Loucy (cell line): ENCODE measurements at regions not wholly inside any gene's neighbourhood (a gene's known extent, or its start where the extent isn't known, plus 50 kb on each side); places are given as distances from the start of the nearest gene placed in this dataset.

Source experiments
- EZH2phosphoT487 ChIP-seq: fragments of 200-600 bp; IDR thresholded peaks from 2 replicates; pipeline ENCODE4 v1.6.1; 2018; ENCODE audit warnings: antibody characterized with exemption, mild to moderate bottlenecking, moderate library complexity, borderline replicate concordance
- TF ChIP-seq, protein P1 (sequence below): fragments of 200-600 bp; sonication (generic); conservative IDR thresholded peaks from 2 replicates; pipeline ENCODE4 v1.5.1; 2014; ENCODE audit warnings: mild to moderate bottlenecking, antibody characterized with exemption, low read length

- TF ChIP-seq, protein P1, sequence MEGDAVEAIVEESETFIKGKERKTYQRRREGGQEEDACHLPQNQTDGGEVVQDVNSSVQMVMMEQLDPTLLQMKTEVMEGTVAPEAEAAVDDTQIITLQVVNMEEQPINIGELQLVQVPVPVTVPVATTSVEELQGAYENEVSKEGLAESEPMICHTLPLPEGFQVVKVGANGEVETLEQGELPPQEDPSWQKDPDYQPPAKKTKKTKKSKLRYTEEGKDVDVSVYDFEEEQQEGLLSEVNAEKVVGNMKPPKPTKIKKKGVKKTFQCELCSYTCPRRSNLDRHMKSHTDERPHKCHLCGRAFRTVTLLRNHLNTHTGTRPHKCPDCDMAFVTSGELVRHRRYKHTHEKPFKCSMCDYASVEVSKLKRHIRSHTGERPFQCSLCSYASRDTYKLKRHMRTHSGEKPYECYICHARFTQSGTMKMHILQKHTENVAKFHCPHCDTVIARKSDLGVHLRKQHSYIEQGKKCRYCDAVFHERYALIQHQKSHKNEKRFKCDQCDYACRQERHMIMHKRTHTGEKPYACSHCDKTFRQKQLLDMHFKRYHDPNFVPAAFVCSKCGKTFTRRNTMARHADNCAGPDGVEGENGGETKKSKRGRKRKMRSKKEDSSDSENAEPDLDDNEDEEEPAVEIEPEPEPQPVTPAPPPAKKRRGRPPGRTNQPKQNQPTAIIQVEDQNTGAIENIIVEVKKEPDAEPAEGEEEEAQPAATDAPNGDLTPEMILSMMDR = no peak
- no peak for TF ChIP-seq EZH2phosphoT487
These were observed 381.3 kb upstream of the NFE2L3 start for GRCh38 chr7:25770670-25771069.
